HG03457 (cell line): ENCODE measurements at regions not wholly inside any gene's neighbourhood (a gene's known extent, or its start where the extent isn't known, plus 50 kb on each side); places are given as distances from the start of the nearest gene placed in this dataset.

ENCODE experiments used
- ATAC-seq: cut with Tn5 transposase; IDR thresholded peaks from one replicate; pipeline ENCODE4 v1.9.1; 2021; ENCODE audit warnings: moderate number of reproducible peaks; ENCODE audit not compliant: unreplicated experiment

DNA sequence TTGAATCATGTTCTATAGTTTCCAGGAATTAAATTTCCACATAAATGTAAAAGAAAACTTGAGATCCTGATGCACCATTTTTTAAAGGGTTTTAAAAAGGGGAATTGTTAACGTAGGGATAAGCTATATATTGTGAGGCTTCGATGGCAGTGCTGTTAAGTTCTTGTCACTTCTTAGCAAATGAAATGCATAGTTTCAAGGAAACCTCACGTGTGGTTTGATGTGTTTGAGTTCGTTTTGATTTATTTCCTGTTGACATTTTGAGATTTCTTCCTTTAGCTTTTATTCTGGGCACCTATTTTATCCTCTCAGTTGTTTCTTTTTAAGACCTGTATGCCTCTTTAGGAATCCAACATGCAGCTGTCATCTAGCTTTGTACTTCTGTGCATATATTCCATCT, 301.0 kb downstream of the DOCK8 start:
- no peak for ATAC-seq

DNA sequence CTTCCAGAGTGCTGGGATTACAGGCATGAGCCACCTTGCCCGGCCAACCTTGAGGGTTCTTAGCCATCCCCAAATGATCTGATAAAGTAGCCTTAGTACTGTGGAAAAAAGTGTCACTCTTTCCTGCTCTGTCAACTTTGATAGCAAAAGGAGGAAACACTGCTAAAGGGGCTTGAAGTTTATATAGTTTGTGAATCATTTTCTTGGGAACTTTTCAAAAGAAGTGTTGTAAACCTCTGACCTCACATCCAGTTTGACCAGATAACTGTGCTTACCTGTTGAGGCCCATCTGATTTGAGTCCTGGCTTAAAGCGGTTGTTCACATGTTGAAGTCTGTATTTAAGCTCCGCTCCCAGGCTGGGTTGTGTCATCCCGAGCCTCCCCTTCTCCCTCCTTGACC, 303.3 kb downstream of the DOCK8 start:
- ATAC-seq: no peak

DNA sequence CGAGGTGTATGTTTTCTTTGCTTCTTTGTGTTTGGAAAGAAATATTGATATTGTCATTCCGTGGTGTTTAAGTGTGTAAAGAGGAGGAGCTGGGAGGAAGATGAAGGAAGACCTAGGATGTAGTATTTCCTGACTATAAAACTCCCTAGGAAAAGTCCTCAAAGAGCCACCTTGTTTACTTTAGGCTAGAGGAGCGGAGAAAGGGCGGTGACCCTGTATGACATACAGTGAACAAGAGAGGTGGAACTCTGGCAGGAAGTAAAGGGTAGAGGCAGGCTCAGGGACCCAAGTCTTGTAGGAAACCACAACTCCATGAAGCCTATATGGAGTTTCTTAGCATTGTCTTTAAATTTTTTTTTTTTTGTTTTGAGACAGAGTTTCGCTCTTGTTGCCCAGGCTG, 303.9 kb downstream of the DOCK8 start:
- ATAC-seq: no peak

DNA sequence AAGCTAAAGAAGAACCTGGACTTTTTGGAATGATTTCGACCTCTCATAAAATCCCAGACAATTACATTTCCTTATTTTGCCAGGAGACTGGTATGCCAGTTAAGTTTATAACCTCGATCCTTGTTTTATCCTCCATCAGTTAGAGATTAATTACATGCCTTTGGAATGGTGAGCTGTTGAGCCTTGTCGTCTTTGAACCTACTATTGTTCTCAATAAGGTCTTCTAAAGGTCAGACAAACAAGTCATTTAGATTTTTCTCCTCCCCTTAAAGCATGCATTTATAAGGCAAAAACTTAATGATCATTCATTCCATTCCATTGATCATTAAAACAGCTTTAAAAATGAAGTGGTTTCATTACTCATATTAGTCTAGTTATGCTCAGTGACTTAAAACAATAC, 304.9 kb downstream of the DOCK8 start:
- no peak for ATAC-seq

DNA sequence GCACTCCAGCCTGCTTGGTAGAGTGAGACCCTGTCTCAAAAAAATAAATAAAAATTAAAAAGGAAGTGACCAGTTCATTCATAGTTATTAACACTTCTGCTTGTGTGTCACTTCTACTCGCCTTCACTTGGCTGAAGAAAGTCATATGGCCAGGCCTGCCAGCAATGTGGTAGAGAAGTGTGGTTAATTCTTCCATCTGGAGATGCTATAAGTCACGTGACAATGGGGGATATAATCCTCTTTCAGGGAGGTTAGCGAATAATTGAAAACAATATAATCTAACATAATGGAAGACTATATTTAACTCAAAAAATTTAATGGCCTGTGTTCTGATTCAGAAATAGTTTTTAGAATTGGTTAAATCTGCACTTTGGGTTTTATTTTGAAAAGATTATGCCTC, 305.6 kb downstream of the DOCK8 start:
- no peak for ATAC-seq

DNA sequence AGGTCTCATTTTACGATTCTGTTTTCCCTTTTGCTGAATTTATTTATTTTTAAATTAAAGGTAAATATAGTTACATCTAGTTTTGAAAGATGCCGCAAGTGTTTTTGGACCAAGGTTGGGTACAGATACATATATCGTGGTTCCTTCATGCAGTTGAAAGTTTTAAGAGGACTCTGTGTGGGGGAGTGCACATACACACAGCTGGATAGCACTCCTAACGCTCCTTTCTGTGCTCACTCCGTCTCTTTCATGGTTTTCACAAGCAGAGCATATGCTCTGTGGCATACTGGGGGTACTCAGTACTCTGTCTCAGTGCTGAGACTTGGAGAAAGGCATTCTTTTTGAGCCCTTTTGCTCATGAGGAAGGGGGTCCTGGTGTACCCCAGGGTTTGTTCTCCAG, 307.5 kb downstream of the DOCK8 start:
- ATAC-seq: no peak

DNA sequence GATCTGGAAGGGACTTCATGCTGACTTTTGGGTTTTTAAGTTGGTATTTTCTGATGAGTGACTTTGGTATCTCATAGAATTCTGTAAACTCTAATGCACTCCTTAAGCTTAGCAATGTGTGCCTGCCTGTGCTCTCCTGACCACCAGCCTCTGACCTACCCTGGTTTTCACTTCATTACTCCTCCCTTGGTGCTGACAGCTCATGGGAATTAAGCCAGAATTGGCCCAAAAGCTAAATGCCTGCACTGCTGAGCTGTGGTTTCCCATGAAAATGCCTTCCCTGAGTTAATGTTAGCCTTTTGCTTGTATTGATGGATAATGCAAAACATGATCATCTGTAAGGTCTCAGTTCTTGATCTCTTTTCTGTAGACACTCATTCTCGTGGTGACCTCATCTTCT, 308.0 kb downstream of the DOCK8 start:
- no peak for ATAC-seq

DNA sequence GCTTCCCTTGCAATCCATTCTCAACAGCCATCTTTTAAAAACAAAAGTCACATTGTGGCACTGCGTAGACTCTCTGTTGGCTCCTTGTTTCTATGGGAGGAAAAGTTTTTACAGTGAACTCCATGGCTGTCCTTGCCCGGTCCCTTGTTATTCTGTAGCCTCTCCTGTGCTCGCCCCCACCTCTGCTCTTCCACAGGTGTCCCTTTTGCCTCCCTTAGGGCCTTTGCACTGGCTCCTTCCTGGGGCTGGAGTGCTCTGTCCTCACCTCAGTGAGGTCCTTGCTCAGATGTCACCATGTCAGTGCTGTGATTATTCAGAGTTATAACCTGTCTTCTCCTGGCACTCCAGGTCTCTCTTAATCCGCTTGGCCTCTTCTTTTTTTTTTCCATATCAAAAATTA, 308.8 kb downstream of the DOCK8 start:
- no peak for ATAC-seq

DNA sequence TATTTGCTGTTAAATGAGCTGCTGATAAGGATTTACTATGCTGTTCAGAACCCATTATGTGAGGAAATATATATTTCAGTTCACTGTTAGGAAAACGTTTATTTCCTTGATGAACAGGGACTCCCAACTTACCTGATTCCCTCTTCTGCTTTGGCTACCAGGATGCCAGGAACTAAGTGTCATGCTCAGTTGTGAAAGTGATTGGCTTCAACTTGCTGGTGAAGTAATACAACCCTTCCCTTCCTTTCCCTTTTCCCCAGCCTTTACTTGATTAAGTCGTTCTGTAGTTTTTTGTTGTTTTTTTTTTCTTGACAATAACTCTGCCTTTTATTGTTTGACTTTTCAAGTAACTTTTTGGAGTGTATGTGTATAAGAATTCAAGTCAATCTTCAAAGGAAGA, 309.3 kb downstream of the DOCK8 start:
- ATAC-seq: no peak

DNA sequence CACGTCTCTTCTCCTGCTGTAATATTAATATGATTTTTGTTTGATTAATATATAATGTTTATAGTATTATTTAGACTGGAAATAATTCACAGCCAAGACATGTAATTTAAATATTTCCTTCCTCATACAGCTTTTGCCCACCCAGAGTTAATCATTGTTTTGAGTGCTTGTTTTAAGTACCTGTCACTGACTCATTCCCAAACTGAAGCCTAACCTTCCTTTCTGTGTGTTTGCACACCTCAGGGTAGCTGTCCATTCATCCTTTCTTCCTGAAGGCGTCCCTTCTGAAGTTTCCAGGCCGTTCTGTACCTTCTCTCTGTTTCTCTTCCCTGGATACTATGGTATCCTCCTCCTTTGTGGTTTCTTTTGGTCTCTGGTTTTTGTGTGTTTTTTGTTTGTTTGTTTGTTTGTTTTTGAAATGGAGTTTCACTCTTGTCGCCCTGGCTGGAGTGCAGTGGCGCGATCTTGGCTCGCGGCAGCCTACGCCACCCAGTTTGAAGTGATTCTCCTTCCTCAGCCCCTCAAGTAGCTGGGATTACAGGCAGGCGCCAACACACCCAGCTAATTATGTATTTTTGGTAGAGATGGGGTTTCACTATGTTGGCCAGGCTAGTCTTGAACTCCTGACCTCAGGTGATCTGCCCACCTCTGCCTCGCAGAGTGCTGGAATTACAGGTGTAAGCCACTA, 312.4 kb downstream of the DOCK8 start:
- ATAC-seq: no peak

DNA sequence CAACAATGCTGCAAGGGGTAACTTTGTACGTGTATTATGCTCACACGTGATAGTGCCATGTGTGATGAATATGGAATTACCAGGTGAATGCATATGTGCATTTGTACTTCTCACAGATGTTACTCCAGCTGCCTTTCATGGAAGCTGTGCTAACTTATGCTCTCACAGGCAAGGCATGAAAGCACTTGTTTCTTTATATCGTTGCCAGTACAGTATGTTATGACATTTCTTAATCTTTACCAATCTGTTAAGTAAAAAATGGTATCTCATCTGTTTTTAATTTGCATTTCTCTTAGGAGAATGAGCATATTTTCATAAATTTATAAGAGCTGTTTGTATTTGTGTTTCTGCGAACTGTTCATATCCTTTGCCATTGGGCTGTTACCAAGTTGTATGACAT, 311.8 kb upstream of the DMRT1 start:
- no peak for ATAC-seq

DNA sequence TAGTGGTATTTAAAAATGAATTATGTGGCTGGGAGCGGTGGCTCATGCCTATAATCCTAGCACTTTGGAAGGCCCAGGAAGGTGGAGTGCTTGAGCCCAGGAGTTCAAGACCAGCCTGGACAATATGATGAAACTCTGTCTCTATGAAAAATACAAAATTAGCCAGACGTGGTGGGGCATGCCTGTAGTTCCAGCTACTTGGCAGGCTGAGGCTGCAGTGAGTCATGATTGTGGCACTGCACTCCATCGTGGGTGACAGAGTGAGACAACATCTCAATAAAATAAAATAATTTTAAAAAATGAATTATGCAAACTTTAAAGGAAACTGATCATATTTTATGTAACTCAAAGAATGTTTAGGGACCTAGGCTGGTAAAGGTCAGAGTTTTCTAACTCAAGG, 310.8 kb upstream of the DMRT1 start:
- no peak for ATAC-seq

DNA sequence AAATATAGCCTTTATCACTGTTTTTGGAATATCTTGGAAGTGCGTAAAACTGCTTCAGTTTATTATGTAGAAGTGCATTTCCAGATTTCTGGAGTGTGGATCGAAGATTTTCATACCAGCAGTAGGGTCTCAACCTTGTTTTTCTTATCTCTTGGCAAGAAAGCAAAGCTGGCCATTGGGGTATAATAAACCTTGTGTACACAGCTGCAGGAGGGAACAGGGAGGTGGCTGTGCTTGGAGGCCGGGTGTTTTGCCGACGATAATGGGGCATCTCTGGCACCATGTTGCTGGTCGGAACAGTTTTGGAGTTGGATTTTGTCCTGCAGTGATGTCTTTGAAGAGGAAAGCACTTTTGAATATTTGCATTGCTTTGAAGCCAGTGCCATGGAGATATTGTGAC, 308.8 kb upstream of the DMRT1 start:
- ATAC-seq: no peak

DNA sequence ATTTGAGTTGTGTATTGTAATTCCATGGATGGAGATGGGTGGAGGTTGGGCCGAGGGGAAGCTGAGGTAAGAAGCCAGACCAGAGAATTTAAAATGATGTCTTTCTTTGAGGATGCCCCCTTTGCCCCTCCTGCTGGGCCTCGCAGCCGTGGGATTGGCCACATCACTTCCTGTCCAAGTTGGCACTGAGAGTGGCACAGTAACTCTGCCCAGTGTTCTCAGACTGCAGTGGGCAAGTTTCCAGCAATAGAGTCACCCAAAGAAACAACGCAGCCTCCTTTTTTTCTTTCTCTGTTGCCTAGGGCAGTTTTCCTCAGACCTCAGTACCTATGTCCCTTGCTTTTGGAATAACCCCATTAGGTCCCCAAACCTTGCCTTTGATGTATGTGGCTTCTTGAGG, 306.6 kb upstream of the DMRT1 start:
- ATAC-seq: no peak

DNA sequence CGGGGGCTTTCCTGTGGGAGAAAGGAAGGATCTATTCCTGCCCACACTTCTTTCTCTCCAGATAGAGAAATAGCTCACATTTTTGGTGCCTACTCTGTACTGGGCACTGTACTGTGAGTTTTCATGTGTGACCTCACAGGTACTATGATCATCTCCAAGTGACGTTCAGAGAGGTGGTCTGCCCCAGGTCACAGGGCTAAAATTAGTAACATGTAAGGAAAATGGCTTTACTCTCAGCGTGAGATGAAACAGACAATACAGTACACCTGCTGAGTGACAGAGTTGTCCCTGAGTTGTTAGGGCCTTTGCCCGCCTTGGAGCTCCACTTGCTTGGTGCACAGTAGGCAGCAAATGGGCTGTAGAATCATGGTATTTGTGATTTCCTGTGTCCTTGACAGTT, 306.1 kb upstream of the DMRT1 start:
- no peak for ATAC-seq

DNA sequence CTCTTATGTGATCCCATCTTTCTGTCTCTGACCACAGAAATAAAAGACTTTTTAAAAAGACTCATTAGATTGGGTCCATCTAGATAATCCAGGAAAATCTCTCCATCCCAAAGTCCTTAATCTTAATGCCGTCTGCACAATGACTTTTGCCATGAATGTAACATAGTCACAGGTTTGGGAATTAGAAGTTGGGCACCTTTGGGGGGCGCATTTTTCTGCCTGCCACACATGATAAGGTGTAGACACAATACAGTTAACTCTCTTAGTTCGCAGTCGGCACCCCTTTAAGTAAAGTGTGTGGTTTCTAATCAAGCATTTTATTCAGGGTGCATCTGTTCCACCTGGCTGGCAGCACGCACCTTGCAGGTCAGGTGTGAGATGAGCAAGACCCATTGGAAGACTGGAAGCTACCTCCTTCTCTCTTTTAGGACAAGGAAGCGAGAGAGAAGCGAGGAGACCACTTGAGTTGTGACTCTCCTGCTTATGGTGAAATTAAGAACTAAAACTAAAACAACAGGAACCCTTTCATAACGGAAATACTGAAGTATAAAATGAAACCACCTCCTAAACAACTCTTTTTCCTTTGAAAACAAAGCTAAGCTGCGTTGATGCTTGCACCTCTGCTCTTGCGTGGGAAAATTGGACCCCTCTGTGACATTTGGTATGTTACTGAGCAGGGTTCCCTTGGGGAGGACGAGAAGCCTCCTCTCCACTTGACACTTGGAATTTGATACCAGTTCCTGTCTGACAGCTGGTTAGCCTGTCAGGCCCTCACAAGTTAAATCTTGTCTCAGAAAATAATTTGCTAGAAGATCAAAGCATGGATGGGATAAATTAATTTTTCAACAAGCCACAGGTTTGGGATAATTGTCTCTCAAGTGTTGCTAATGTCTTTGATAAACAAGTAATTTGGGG, 304.6 kb upstream of the DMRT1 start:
- no peak for ATAC-seq

DNA sequence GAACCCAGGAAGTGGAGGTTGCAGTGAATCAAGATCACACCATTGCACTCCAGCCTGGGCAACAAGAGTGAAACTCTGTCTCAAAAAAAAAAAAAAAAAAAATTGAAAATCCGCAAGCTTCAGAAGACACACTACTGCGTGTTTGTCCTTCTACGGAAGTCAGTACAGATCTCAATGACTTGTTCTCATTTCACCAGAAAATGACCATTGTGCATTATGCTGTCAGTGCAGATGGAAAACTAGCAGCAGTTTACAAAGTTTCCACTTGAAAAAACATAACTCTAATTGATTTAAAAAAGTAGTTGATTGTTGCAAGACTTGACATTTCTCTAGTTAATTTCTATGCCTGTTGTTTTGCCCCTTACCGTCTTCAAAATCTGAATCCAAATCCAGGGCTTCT, 298.0 kb upstream of the DMRT1 start:
- ATAC-seq: no peak

DNA sequence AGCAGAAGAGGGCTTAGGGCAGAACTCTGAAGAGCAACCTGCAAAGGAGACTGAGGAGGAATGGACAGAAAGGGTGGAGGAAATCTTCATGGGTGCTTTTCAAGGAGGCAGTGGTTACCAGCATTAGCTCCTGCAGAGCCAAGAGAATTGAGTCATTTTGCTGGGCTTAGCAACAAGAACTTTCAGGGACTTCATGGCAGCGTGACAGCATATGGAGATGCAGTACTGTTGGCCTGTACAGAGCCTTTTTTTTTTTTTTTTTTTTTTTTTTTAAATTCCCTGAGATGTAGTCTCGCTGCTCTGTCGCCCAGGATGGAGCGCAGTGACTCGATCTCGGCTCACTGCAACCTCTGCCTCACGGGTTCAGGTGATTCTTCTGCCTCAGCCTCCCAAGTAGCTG, 296.0 kb upstream of the DMRT1 start:
- ATAC-seq: no peak

DNA sequence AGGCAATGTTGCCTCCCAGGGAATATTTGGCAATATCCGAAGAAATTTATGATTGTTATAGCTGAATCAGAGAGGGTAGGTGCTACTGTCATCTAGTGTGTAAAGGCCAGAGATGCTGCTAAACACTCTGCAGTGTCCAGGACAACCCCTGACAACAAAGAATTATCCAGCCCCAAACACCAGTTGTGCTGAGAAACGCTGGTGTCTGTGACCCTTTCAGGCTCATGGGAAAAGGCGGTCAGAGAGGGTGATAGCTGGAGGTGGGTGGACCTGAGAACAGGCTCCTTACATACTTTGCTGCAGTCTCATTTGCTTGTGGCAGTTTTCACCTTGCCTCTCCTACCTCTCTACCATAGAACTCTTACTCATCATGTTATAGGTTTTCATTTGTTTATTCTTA, 295.3 kb upstream of the DMRT1 start:
- no peak for ATAC-seq

DNA sequence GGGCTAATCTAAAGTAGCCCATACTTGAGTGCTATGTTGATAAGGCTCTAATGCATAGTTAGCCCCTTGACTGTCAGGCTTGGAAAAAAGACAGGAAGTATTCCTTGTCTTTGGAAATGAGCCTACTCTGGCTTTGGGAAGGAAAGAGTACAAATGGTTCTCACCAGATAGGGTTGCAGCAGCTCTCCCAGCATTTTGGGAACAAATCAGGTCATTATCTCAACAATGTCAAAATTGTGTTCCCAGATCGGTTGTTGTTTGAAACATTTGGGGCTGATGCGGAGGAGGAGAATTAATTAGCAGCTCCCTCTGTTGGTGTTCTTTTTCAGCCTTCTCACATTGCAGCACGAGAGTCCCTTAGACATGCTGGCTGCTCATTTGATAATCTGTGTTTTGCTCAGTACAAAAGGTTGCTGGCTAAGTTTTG, 294.7 kb upstream of the DMRT1 start:
- no peak for ATAC-seq

DNA sequence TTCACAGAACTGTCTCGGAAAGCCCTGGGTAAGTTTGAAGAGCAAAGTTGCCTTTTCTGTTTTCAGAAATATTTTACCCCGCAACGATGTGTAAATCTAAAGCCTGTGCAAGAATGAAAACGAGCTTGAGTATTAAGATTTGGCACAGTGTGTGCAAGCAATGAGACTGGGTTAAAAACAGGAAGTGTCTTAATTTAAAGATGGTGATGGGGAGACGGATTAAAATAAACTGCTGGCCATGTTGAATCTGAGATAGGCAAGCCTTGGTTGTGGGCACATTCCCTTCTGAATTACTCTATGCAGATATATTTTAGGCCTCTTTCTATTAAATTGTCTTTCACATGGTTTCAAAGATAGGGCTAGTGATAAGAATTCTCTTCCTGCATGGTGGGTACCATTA, 294.2 kb upstream of the DMRT1 start:
- ATAC-seq: no peak

DNA sequence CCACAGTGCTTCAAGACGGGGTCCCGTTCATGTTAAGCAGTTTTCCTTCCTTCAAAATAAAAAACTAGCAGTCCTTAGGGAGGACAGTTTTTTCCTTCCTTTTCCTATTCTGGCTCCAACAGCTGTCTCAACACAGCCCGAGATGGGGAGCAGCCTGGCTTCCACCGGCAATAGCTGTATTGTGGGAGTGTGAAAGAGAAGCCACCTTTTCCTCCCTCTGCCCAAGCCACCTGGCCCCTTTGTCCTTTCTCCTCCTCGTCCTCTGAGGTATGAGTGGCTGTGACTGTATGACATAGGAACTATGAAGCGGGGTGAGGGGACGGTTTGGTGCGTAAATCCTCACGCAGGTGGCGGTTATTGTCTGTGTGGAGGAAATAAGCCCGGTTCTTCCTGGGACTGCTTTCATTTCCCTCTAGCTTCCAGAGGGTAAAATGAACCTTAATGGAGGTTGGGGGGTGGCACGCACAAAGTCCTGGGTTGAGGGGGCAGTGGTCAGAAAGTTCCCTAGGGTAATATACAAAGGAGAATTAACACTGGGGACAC, 292.0 kb upstream of the DMRT1 start:
- ATAC-seq: no peak
